AG04450 (cell line): ENCODE measurements at regions not wholly inside any gene's neighbourhood (a gene's known extent, or its start where the extent isn't known, plus 50 kb on each side); places are given as distances from the start of the nearest gene placed in this dataset.

ENCODE experiments used
- CTCF ChIA-PET: fragments of 300-600, 350-600 bp; formaldehyde crosslinking; extraction: SDS; loops from one replicate; lab custom pipeline; 2022; ENCODE audit warnings: antibody characterized with exemption, inconsistent platforms; lab: Charles Lee
- POLR2A ChIA-PET: fragments of 350-600 bp; formaldehyde crosslinking; extraction: SDS; loops from one replicate; lab custom pipeline; 2021; ENCODE audit warnings: antibody characterized with exemption, inconsistent platforms; lab: Yijun Ruan, JAX
- DNase-seq: peaks from one replicate; pipeline ENCODE4 v3.0.0-alpha.2; 2011; ENCODE audit warnings: low read depth, low spot score
- H3K27ac ChIP-seq: one replicate; pipeline ENCODE4 v1.5.1; 2012; ENCODE audit warnings: low read depth, low read length, control low read depth
- H3K27me3 ChIP-seq: one replicate; pipeline ENCODE4 v1.6.0; 2012; ENCODE audit warnings: low read length; ENCODE audit not compliant: control insufficient read depth, insufficient read depth
- H3K4me3 ChIP-seq: 2 replicates; pipeline ENCODE4 v1.5.1; 2011; ENCODE audit warnings: mild to moderate bottlenecking, low read depth, low read length, control low read depth
- H3K9me3 ChIP-seq: 2 replicates; pipeline ENCODE4 v1.5.1; 2012; ENCODE audit warnings: low read length; ENCODE audit not compliant: control insufficient read depth, insufficient read depth
- TF ChIP-seq, protein P1 (sequence below): IDR thresholded peaks from 2 replicates; pipeline ENCODE4 v1.5.1; 2011; ENCODE audit warnings: low read depth, low read length, control low read depth, inconsistent platforms

DNA sequence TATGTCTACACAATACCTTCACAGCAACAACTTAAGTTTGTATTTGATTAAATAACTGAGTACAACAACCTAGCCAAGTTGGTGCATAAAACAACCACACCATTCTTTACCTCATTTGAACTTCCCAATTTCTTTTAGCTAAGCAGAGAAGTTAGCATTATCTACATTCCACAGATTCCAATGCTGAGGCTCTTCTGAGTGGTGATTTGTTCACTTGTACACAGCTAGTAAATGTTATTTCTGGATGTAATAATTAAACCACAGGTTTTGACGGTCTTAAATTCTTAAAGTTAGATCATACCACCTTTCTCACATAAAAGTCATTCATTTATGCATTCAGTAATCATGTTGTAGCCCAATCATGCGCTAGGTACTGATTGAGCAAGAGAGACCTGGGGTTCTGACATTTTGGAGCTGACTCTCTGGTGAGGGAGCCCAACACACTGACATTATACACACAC, 102.5 kb downstream of the SST start:
- H3K27me3 ChIP-seq, result no peaks in the 10 kb centered on the region
- no peak overlapping the region for H3K4me3 ChIP-seq
- peak overlapping the region; percentile 66 for H3K27ac ChIP-seq
- TF ChIP-seq, protein P1, sequence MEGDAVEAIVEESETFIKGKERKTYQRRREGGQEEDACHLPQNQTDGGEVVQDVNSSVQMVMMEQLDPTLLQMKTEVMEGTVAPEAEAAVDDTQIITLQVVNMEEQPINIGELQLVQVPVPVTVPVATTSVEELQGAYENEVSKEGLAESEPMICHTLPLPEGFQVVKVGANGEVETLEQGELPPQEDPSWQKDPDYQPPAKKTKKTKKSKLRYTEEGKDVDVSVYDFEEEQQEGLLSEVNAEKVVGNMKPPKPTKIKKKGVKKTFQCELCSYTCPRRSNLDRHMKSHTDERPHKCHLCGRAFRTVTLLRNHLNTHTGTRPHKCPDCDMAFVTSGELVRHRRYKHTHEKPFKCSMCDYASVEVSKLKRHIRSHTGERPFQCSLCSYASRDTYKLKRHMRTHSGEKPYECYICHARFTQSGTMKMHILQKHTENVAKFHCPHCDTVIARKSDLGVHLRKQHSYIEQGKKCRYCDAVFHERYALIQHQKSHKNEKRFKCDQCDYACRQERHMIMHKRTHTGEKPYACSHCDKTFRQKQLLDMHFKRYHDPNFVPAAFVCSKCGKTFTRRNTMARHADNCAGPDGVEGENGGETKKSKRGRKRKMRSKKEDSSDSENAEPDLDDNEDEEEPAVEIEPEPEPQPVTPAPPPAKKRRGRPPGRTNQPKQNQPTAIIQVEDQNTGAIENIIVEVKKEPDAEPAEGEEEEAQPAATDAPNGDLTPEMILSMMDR, result no peak
- ChIA-PET CTCF (interaction anchor here (0.5 to 2.0 kb wide), 4 partner anchors 49 to 1027 kb away, joined by 3 to 11 read pairs (median 4); no protein-coding TSS in a partner anchor), POLR2A (interaction anchor here (0.7 kb wide), 1 partner anchor 303 kb away, joined by 3 read pairs; no protein-coding TSS in a partner anchor)
- peak; percentile 23 for DNase-seq
- H3K9me3 ChIP-seq, result no peaks in the 10 kb centered on the region

DNA sequence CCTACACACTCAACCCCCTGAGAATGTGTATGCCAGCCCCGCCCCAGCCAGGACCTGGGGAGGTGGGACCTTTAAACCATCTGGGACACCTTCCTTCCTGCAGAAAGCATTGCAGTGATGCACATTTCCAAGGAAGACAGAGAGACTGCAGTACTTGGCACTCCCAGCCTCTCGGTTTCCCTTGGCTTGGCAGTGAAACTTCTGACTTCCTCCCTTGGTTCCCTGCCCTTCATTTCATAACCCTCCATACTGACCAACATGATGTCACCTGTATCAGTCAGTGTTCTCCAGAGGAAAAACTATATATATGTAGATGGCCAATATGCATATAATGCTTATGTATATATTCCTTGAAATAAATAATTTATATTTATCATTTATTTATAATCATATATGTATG, 103.2 kb downstream of the SST start:
- ChIA-PET CTCF (interaction anchor here (0.5 to 2.0 kb wide), 3 partner anchors 112 to 1027 kb away, joined by 3 to 11 read pairs (median 4); no protein-coding TSS in a partner anchor), POLR2A (interaction anchor here (0.7 kb wide), 1 partner anchor 302 kb away, joined by 3 read pairs; no protein-coding TSS in a partner anchor)
- DNase-seq, result no peak
- H3K9me3 ChIP-seq, result no peaks in the 10 kb centered on the region
- TF ChIP-seq, protein P1, result no peak
- H3K27ac ChIP-seq, result peak overlapping the region; percentile 47
- H3K27me3 ChIP-seq, result no peaks in the 10 kb centered on the region
- H3K4me3 ChIP-seq, result no peak overlapping the region

DNA sequence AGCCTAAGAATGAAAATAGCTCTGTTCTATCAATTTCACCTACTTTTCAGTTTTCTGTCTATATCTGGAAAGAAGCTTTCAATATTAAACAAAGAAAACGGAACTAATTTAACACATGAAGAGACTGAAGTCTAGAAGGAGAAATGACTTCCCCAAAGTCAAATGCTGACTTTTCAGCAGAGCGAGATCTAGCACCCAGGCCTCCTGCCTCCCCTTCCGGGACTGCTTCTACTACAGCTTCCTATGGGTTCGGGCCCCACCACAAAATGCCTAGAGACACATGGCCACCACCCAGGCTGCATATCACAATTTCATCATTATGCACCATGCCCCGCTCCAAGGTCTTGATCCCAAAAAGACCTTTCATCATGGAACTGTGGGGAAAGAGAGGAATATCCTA, 104.5 kb downstream of the SST start:
- CTCF ChIA-PET, result interaction anchor here (1.1 to 2.5 kb wide), 4 partner anchors 50 to 453 kb away, joined by 3 to 13 read pairs (median 4); no protein-coding TSS in a partner anchor
- TF ChIP-seq, protein P1, result no peak
- no peak for DNase-seq
- POLR2A ChIA-PET, result no interaction called here
- Histone ChIP-seq H3K4me3 (no peak overlapping the region), H3K27me3 (peaks cover 2% of the 10 kb centered on the region), H3K9me3 (no peaks in the 10 kb centered on the region), H3K27ac (no peak overlapping the region)

DNA sequence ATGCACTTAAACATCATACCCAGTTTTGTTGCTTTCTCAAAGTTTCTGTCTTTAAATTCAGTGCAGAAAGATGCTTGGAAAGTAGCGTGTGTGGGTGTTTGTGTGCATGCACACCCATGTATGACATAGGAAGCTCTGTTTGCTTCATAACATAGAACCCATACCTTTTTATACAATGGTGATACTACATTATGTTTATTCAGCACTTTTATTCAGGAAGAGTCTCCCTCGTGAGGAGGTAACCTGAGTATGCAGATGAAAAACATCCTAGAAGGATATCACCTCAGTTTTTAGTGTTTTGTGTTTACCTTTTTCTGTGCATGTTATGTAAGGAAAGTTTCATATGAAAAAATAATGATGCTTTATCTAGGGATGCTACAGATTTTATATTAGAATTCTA, 111.2 kb downstream of the SST start:
- H3K27me3 ChIP-seq, result peaks cover 2% of the 10 kb centered on the region
- H3K9me3 ChIP-seq, result no peaks in the 10 kb centered on the region
- no peak overlapping the region for H3K4me3 ChIP-seq
- TF ChIP-seq, protein P1, result no peak
- POLR2A ChIA-PET, result no interaction called here
- no peak overlapping the region for H3K27ac ChIP-seq
- DNase-seq, result no peak
- CTCF ChIA-PET, result no interaction called here

DNA sequence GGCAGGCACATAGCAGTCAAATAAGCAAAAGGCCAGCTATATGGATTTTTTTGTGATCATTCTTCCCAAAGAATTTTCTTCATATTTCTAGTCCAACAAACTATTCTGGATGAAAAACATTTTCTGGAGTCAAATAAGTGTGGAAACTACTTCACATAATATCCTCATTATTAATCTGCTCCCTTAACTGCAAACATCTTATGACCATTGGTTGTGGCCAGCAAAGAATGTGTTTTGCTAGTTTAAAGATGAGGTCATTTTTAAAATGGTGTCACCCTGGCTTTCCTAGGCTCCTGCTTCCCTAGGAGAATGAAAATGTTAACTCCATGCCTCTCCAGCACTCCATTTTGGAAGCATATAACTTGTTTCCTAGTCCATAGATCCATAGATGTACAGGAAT, 118.8 kb downstream of the SST start:
- CTCF ChIA-PET, result interaction anchor here (0.5 kb wide), 1 partner anchor 331 kb away, joined by 3 read pairs; no protein-coding TSS in a partner anchor
- no peak overlapping the region for H3K27ac ChIP-seq
- H3K9me3 ChIP-seq, result no peaks in the 10 kb centered on the region
- peaks cover 2% of the 10 kb centered on the region for H3K27me3 ChIP-seq
- POLR2A ChIA-PET, result no interaction called here
- DNase-seq, result no peak
- TF ChIP-seq, protein P1, result no peak
- H3K4me3 ChIP-seq, result no peak overlapping the region
